Stimulated activated naive CD8-positive, alpha-beta T cell treated with anti-CD3 and anti-CD28 coated beads, Interleukin-15, Interleukin-2, amounts not matched to agents 100 ng/mL and 50 ng/mL, for 24 hours (primary cell): ENCODE measurements at regions not wholly inside any gene's neighbourhood (a gene's known extent, or its start where the extent isn't known, plus 50 kb on each side); places are given as distances from the start of the nearest gene placed in this dataset.
"Not testable (repeated sequence)": the region's sequence is repeated elsewhere in the genome, so short reads cannot be mapped to it uniquely, and the experiment has no call there.

ENCODE experiments used
- H3K27ac Mint-ChIP-seq: one replicate; pipeline ENCODE4 v1.8.0; 2021; ENCODE audit warnings: mild to moderate bottlenecking, mixed read lengths
- H3K27me3 Mint-ChIP-seq: one replicate; pipeline ENCODE4 v1.8.0; 2021; ENCODE audit warnings: mixed read lengths
- H3K36me3 Mint-ChIP-seq: one replicate; pipeline ENCODE4 v1.8.0; 2021; ENCODE audit warnings: low read depth, mixed read lengths
- H3K4me1 Mint-ChIP-seq: one replicate; pipeline ENCODE4 v1.8.0; 2021; ENCODE audit warnings: low read depth, mixed read lengths
- H3K4me3 Mint-ChIP-seq: one replicate; pipeline ENCODE4 v1.8.0; 2021; ENCODE audit warnings: mild to moderate bottlenecking, mixed read lengths
- H3K9me3 Mint-ChIP-seq: one replicate; pipeline ENCODE4 v1.8.0; 2021; ENCODE audit warnings: mixed read lengths

GRCh38 chr19:30966486-30966885 is 382.8 kb downstream of the TSHZ3 start:
- H3K9me3 Mint-ChIP-seq: no peaks in the 10 kb centered on the region
- H3K27me3 Mint-ChIP-seq: no peaks in the 10 kb centered on the region
- H3K36me3 Mint-ChIP-seq: no peaks in the 10 kb centered on the region
- no peaks in the 10 kb centered on the region for H3K4me1 Mint-ChIP-seq
- no peak overlapping the region for H3K27ac Mint-ChIP-seq
- no peak overlapping the region for H3K4me3 Mint-ChIP-seq

DNA sequence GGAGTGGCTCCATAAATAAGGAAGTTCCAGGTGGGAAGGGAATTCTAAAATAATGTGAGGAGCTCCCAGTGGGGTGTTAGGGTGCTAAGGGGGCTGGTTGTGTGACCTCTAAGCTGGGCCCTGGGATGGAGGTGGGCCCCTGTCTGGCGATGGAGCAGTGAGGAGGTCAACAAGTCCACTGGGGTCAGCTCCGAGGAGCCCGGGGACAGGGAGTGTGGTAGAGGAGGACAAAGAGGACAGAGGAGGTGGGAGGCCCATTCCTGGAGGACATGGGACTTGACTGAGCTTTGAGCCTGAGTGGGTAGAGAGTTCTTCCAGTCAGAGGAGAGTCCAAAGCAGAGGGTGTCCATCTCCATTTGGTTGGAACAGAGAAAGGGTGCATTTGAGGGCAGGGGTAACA is 390.2 kb downstream of the TSHZ3 start:
- Mint-ChIP-seq H3K36me3 (no peaks in the 10 kb centered on the region), H3K27ac (no peak overlapping the region), H3K4me3 (no peak overlapping the region), H3K4me1 (no peaks in the 10 kb centered on the region), H3K9me3 (peaks cover 5% of the 10 kb centered on the region), H3K27me3 (peaks cover 8% of the 10 kb centered on the region)

GRCh38 chr19:30955112-30956104 is 393.8 kb downstream of the TSHZ3 start:
- Mint-ChIP-seq H3K27me3 (peaks cover 21% of the 10 kb centered on the region), H3K4me3 (no peak overlapping the region), H3K36me3 (no peaks in the 10 kb centered on the region), H3K27ac (no peak overlapping the region), H3K9me3 (no peaks in the 10 kb centered on the region), H3K4me1 (no peaks in the 10 kb centered on the region)

GRCh38 chr19:30944276-30944932 is 404.8 kb downstream of the TSHZ3 start:
- H3K36me3 Mint-ChIP-seq: not testable (repeated sequence)

DNA sequence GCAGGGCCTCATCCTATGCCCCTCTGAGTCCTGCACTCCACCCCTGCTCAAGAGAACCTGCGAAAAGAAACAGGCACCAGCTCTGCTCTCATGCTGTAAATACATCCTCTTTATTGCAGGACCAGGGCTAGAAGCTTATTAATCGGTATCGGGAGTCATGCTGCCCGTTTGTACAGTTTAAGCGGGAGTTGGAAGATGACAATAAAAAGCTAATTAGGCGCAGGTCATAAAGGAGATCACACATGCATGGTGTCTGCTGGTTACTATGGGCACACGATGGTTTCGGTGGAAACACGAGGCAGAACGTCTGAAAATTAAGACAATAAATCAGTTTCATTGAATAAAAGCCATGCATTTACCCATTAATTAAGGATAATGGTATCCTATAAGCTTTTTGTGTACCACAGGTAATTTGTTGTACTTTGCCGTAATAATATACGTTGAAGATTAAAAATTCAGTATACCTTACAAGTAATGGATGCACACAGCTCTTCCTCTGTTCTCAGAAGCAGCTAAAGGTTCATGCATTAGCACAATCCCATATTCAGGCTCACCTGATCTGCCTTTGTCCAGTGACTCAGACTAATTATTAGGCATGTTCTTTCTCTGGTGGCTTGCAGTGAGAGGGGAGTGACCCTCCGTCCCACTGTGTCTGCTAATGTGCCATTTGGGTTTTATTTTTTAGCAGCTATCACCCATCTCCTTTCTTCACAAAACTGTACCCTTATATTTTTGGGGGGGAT is 406.0 kb downstream of the TSHZ3 start:
- Mint-ChIP-seq H3K9me3 (peaks cover 3% of the 10 kb centered on the region), H3K27me3 (peaks cover 5% of the 10 kb centered on the region), H3K36me3 (no peaks in the 10 kb centered on the region), H3K4me1 (no peaks in the 10 kb centered on the region), H3K27ac (no peak overlapping the region), H3K4me3 (no peak overlapping the region)

More at GRCh38 chr19:30944276-30944932, 404.8 kb downstream of the TSHZ3 start:
- H3K9me3 Mint-ChIP-seq, H3K27ac Mint-ChIP-seq, H3K27me3 Mint-ChIP-seq, H3K4me1 Mint-ChIP-seq, H3K4me3 Mint-ChIP-seq: not testable (repeated sequence)

GRCh38 chr19:30942636-30943035 is 406.6 kb downstream of the TSHZ3 start:
- no peak overlapping the region for H3K4me3 Mint-ChIP-seq
- H3K4me1 Mint-ChIP-seq: no peaks in the 10 kb centered on the region
- H3K36me3 Mint-ChIP-seq: no peaks in the 10 kb centered on the region
- H3K27me3 Mint-ChIP-seq: peaks cover 5% of the 10 kb centered on the region
- peaks cover 3% of the 10 kb centered on the region for H3K9me3 Mint-ChIP-seq
- H3K27ac Mint-ChIP-seq: no peak overlapping the region

DNA sequence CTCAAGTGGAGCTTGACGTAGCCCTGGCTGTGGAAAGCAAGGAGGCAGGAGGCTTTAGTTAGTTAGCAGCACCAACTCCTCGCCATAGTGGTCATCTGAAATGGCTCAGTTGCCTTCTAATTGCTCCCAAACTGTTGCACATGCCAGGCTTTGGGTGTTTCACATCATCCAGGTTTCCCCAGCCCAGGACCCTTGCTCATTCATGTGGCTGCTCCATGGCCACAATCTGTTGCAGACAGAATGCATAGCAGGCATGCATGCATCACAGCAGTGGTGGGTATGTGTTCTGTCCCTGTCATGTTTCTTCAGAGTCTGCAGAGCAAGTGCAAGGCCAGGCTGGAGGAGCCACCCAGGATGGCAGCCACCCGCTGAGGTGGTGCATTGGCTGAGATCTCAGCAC is 407.6 kb downstream of the TSHZ3 start:
- Mint-ChIP-seq H3K4me1 (no peaks in the 10 kb centered on the region), H3K36me3 (no peaks in the 10 kb centered on the region), H3K27ac (no peak overlapping the region), H3K9me3 (peaks cover 3% of the 10 kb centered on the region), H3K27me3 (peaks cover 5% of the 10 kb centered on the region), H3K4me3 (no peak overlapping the region)

- H3K4me1 Mint-ChIP-seq: no peaks in the 10 kb centered on the region
- H3K36me3 Mint-ChIP-seq: no peaks in the 10 kb centered on the region
- peaks cover 3% of the 10 kb centered on the region for H3K9me3 Mint-ChIP-seq
These were observed 413.0 kb downstream of the TSHZ3 start for GRCh38 chr19:30936276-30936675.

DNA sequence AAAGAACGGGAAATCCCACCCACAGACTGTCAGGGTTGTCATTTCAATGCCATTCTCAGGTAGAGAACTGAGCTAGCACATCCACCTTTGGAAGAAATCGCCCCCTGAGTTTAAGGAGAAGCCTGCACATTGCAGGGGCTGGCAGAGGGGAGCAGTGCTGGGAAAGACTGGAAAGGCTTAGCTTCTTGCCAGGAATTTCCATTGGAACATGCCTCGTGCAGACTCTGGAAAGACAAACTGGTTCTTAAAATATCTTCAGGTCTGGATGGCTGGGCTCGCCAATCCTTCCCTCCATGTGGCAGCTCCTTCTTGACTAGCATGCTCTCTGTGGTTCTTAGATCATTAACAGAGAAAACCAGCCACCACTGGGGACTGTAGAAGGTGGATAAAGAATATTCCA is 414.1 kb downstream of the TSHZ3 start:
- no peak overlapping the region for H3K27ac Mint-ChIP-seq
- no peaks in the 10 kb centered on the region for H3K36me3 Mint-ChIP-seq
- H3K4me3 Mint-ChIP-seq: no peak overlapping the region
- no peaks in the 10 kb centered on the region for H3K27me3 Mint-ChIP-seq
- H3K9me3 Mint-ChIP-seq: peaks cover 3% of the 10 kb centered on the region
- H3K4me1 Mint-ChIP-seq: no peaks in the 10 kb centered on the region

More at GRCh38 chr19:30936276-30936675, 413.0 kb downstream of the TSHZ3 start:
- Mint-ChIP-seq H3K27me3 (peaks cover 5% of the 10 kb centered on the region), H3K4me3 (no peak overlapping the region), H3K27ac (no peak overlapping the region)

DNA sequence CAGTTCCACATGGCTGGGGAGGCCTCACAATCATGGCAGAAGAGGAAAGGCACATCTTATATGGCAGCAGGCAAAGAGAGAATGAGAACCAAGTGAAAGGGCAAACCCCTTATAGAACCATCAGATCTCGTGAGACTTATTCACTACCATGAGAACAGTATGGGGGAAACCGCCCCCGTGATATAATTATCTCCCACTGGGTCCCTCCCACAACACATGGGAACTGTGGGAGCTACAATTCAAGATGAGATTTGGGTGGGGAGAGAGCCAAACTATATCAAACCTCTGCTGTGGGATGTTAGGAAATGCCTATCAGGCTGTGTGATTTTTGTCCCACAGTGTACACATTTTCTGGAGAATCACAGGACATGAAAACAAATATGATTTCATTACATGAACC is 415.8 kb downstream of the TSHZ3 start:
- H3K9me3 Mint-ChIP-seq, H3K4me1 Mint-ChIP-seq, H3K27ac Mint-ChIP-seq, H3K4me3 Mint-ChIP-seq, H3K36me3 Mint-ChIP-seq, H3K27me3 Mint-ChIP-seq: not testable (repeated sequence)

DNA sequence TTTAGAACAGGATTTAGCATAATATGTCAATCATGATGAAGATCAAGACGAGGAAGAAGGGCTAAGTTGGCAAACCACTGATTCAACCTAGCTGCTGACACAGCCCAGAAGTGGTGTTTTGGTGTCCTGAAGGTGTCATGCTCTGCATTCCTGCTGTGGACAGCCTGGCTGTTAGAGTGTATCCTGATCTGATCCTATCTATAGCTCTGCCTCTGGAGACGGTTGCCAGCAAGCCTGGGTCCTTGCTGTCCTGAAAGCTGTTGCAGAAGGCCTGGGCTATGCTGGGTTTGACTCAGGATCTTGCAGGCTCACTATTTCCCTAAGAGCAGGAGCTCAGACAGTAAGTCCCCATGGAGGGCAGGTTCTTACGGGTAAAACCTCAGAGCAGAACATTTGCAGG is 416.4 kb downstream of the TSHZ3 start:
- Mint-ChIP-seq H3K27me3 (no peaks in the 10 kb centered on the region), H3K36me3 (no peaks in the 10 kb centered on the region), H3K4me3 (no peak overlapping the region), H3K27ac (no peak overlapping the region), H3K4me1 (no peaks in the 10 kb centered on the region), H3K9me3 (no peaks in the 10 kb centered on the region)

GRCh38 chr19:30930941-30931706 is 418.1 kb downstream of the TSHZ3 start:
- Mint-ChIP-seq H3K4me1 (no peaks in the 10 kb centered on the region), H3K27ac (no peak overlapping the region), H3K9me3 (peaks cover 3% of the 10 kb centered on the region), H3K27me3 (peaks cover 4% of the 10 kb centered on the region), H3K4me3 (no peak overlapping the region), H3K36me3 (no peaks in the 10 kb centered on the region)

DNA sequence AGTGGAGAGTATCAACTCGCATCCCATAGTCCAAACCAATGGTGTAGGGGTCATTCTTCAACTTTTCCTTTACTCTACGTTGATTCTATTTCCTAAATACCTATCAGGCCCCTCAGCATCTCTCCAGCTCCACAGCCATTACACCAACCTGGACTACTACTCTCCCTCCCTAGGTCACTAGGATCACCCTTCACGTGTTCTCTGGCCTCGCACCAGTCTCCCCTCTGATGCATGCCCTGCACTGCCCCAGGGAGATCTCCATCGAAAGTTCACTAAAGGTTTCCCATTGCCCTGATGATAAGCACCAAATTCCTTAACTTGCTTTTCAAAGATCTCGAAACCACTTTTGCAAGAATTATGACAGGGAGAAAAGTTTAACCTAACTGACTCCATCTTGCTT is 421.5 kb downstream of the TSHZ3 start:
- no peak overlapping the region for H3K27ac Mint-ChIP-seq

GRCh38 chr19:30924670-30925069 is 424.6 kb downstream of the TSHZ3 start:
- H3K27me3 Mint-ChIP-seq: peaks cover 4% of the 10 kb centered on the region
- no peak overlapping the region for H3K27ac Mint-ChIP-seq
- peaks cover 3% of the 10 kb centered on the region for H3K9me3 Mint-ChIP-seq
- no peak overlapping the region for H3K4me3 Mint-ChIP-seq
- H3K36me3 Mint-ChIP-seq: no peaks in the 10 kb centered on the region
- no peaks in the 10 kb centered on the region for H3K4me1 Mint-ChIP-seq

More for the DNA sequence above, 421.5 kb downstream of the TSHZ3 start:
- Mint-ChIP-seq H3K36me3 (no peaks in the 10 kb centered on the region), H3K4me1 (no peaks in the 10 kb centered on the region), H3K4me3 (no peak overlapping the region), H3K27me3 (peaks cover 4% of the 10 kb centered on the region), H3K9me3 (peaks cover 3% of the 10 kb centered on the region)
